ENCODE measurements at regions not wholly inside any gene's neighbourhood (a gene's known extent, or its start where the extent isn't known, plus 50 kb on each side); places are given as distances from the start of the nearest gene placed in this dataset.

- TF ChIP-seq CTCF (IDR thresholded peaks at IDR 0.05), result no peak
- Histone ChIP-seq H3K27me3 (ENCODE audit: control insufficient read depth, insufficient read depth, low read length) (no peaks in the 10 kb centered on the region), H3K27ac (ENCODE audit: low read length) (no peak overlapping the region), H3K9me3 (ENCODE audit: control insufficient read depth, insufficient read depth, low read length) (no peaks in the 10 kb centered on the region), H3K36me3 (ENCODE audit: control insufficient read depth, insufficient read depth, low read length) (no peaks in the 10 kb centered on the region), H3K4me1 (ENCODE audit: control insufficient read depth, insufficient read depth, low read length) (no peaks in the 10 kb centered on the region), H3K4me3 (ENCODE audit: low read length) (no peak overlapping the region)
- H3K27ac Mint-ChIP-seq, result no peak overlapping the region
- no peaks in the 10 kb centered on the region for H3K4me1 Mint-ChIP-seq
- DNase-seq (no peak), ATAC-seq (no peak)
- no peaks in the 10 kb centered on the region for H3K36me3 Mint-ChIP-seq
- WGBS (ENCODE audit: insufficient coverage), result 78% methylated on average over 1 of the region's 1 CpG
- peaks cover 14 to 48% of the 10 kb centered on the region in 2 donors for H3K27me3 Mint-ChIP-seq (ENCODE audit: low read depth in 2 of 2)
- H3K4me3 Mint-ChIP-seq, result no peak overlapping the region
- intact Hi-C loops (cut with micrococcal nuclease), result no loop called here
- no peaks in the 10 kb centered on the region for H3K9me3 Mint-ChIP-seq
Measured at GRCh38 chr21:35402061-35402460, 353.0 kb upstream of the RUNX1 start.

- H3K27ac Mint-ChIP-seq, result no peak overlapping the region
- Histone ChIP-seq H3K36me3 (ENCODE audit: control insufficient read depth, insufficient read depth, low read length) (no peaks in the 10 kb centered on the region), H3K9me3 (ENCODE audit: control insufficient read depth, insufficient read depth, low read length) (no peaks in the 10 kb centered on the region), H3K27ac (ENCODE audit: low read length) (no peak overlapping the region), H3K27me3 (ENCODE audit: control insufficient read depth, insufficient read depth, low read length) (no peaks in the 10 kb centered on the region), H3K4me1 (ENCODE audit: control insufficient read depth, insufficient read depth, low read length) (no peaks in the 10 kb centered on the region), H3K4me3 (ENCODE audit: low read length) (no peak overlapping the region)
- intact Hi-C loops (cut with micrococcal nuclease), result loop anchor here (2.0 kb wide), 1 partner anchor 709 kb away; no protein-coding TSS in a partner anchor
- no peak overlapping the region for H3K4me3 Mint-ChIP-seq
- H3K9me3 Mint-ChIP-seq, result no peaks in the 10 kb centered on the region
- H3K27me3 Mint-ChIP-seq (ENCODE audit: low read depth in 2 of 2), result peaks cover 14 to 43% of the 10 kb centered on the region in 2 donors
- ATAC-seq, result no peak
- H3K4me1 Mint-ChIP-seq, result no peaks in the 10 kb centered on the region
- no peak for DNase-seq
- 92% methylated on average over 4 of the region's 4 CpGs for WGBS (ENCODE audit: insufficient coverage)
- no peak for TF ChIP-seq CTCF (IDR thresholded peaks at IDR 0.05)
- no peaks in the 10 kb centered on the region for H3K36me3 Mint-ChIP-seq
Measured at GRCh38 chr21:35401476-35401875, 352.4 kb upstream of the RUNX1 start.

GRCh38 chr21:35400233-35400939 is 351.3 kb upstream of the RUNX1 start:
- H3K27me3 ChIP-seq (ENCODE audit: control insufficient read depth, insufficient read depth, low read length), result no peaks in the 10 kb centered on the region
- H3K4me1 Mint-ChIP-seq, result no peaks in the 10 kb centered on the region
- WGBS (ENCODE audit: insufficient coverage), result 32% methylated on average over 3 of the region's 8 CpGs
- no peaks in the 10 kb centered on the region for H3K9me3 ChIP-seq (ENCODE audit: control insufficient read depth, insufficient read depth, low read length)
- intact Hi-C loops (cut with micrococcal nuclease), result loop anchor here (1.0 to 2.0 kb wide), 5 partner anchors 349 to 708 kb away; no protein-coding TSS in a partner anchor
- DNase-seq, result peak; percentile 15 to 81
- H3K27ac ChIP-seq (ENCODE audit: low read length), result no peak overlapping the region
- no peak overlapping the region for H3K27ac Mint-ChIP-seq
- peak; percentile 62 for TF ChIP-seq CTCF (IDR thresholded peaks at IDR 0.05)
- no peak overlapping the region for H3K4me3 ChIP-seq (ENCODE audit: low read length)
- H3K27me3 Mint-ChIP-seq (ENCODE audit: low read depth in 2 of 2), result peaks cover 17 to 33% of the 10 kb centered on the region in 2 donors
- no peaks in the 10 kb centered on the region for H3K4me1 ChIP-seq (ENCODE audit: control insufficient read depth, insufficient read depth, low read length)
- peak; percentile 64 to 83 (median 77) for ATAC-seq
- H3K36me3 Mint-ChIP-seq, result no peaks in the 10 kb centered on the region
- no peak overlapping the region for H3K4me3 Mint-ChIP-seq
- no peaks in the 10 kb centered on the region for H3K36me3 ChIP-seq (ENCODE audit: control insufficient read depth, insufficient read depth, low read length)
- H3K9me3 Mint-ChIP-seq, result no peaks in the 10 kb centered on the region

- Mint-ChIP-seq H3K36me3 (no peaks in the 10 kb centered on the region), H3K27ac (no peak overlapping the region)
- H3K9me3 ChIP-seq (ENCODE audit: control insufficient read depth, insufficient read depth, low read length), result no peaks in the 10 kb centered on the region
Measured at GRCh38 chr21:35399706-35400105, 350.6 kb upstream of the RUNX1 start.

More at GRCh38 chr21:35399706-35400105, 350.6 kb upstream of the RUNX1 start:
- peaks cover 4 to 5% of the 10 kb centered on the region in 2 donors for H3K4me1 Mint-ChIP-seq
- WGBS (ENCODE audit: insufficient coverage), result 50% methylated on average over 5 of the region's 5 CpGs
- H3K4me3 ChIP-seq (ENCODE audit: low read length), result no peak overlapping the region
- H3K27ac ChIP-seq (ENCODE audit: low read length), result no peak overlapping the region
- TF ChIP-seq CTCF (IDR thresholded peaks at IDR 0.05), result no peak
- intact Hi-C loops (cut with micrococcal nuclease), result loop anchor here (1.0 to 2.0 kb wide), 5 partner anchors 348 to 707 kb away; no protein-coding TSS in a partner anchor
- H3K4me3 Mint-ChIP-seq, result no peak overlapping the region
- H3K27me3 Mint-ChIP-seq (ENCODE audit: low read depth in 2 of 2), result peaks cover 11 to 26% of the 10 kb centered on the region in 2 donors
- no peaks in the 10 kb centered on the region for H3K9me3 Mint-ChIP-seq
- H3K4me1 ChIP-seq (ENCODE audit: control insufficient read depth, insufficient read depth, low read length), result no peaks in the 10 kb centered on the region
- H3K27me3 ChIP-seq (ENCODE audit: control insufficient read depth, insufficient read depth, low read length), result no peaks in the 10 kb centered on the region
- no peaks in the 10 kb centered on the region for H3K36me3 ChIP-seq (ENCODE audit: control insufficient read depth, insufficient read depth, low read length)
- ATAC-seq (no peak), DNase-seq (no peak)

Data from natural killer cell (primary cell).